ENCODE measurements at regions not wholly inside any gene's neighbourhood (a gene's known extent, or its start where the extent isn't known, plus 50 kb on each side); places are given as distances from the start of the nearest gene placed in this dataset.

- H4K20me1 ChIP-seq (ENCODE audit: insufficient read depth, low read length, poor library complexity, severe bottlenecking) = no peaks in the 10 kb centered on the region
- no peak overlapping the region for H3K4me2 ChIP-seq (ENCODE audit: low read depth, low read length, poor library complexity, severe bottlenecking)
- H3K9ac ChIP-seq (ENCODE audit: low read depth, low read length, poor library complexity, severe bottlenecking) = no peak overlapping the region
- no peaks in the 10 kb centered on the region for H3K4me1 ChIP-seq (ENCODE audit: insufficient read depth, low read length, poor library complexity, severe bottlenecking)
- no peaks in the 10 kb centered on the region for H3K9me2 ChIP-seq (replicated peaks; ENCODE audit: low read depth, low read length)
- H3K9me3 ChIP-seq (ENCODE audit: insufficient read depth, low read depth, low read length) = no peaks in the 10 kb centered on the region
- H3K4me3 ChIP-seq (ENCODE audit: low read length, poor library complexity, severe bottlenecking) = no peak overlapping the region
- no peaks in the 10 kb centered on the region for H3F3A ChIP-seq (ENCODE audit: low read depth)
- TF ChIP-seq CTCF (conservative IDR thresholded peaks at IDR 0.05; ENCODE audit: low read length) (no peak), EZH2phosphoT487 (IDR thresholded peaks at IDR 0.05; ENCODE audit: borderline replicate concordance) (no peak)
- no peaks in the 10 kb centered on the region for H3K79me2 ChIP-seq (ENCODE audit: insufficient read depth, low read length)
- no peaks in the 10 kb centered on the region for H3K36me3 ChIP-seq (ENCODE audit: insufficient read depth, low read length)
- H3K27me3 ChIP-seq (ENCODE audit: insufficient read depth, low read length, poor library complexity, severe bottlenecking) = no peaks in the 10 kb centered on the region
- no peak overlapping the region for H2AFZ ChIP-seq (ENCODE audit: low read length)
Observed at GRCh38 chr2:163462993-163463392, 272.8 kb downstream of the FIGN start.

GRCh38 chr2:163459986-163460385, 275.8 kb downstream of the FIGN start:
- H3K27me3 ChIP-seq (ENCODE audit: insufficient read depth, low read length, poor library complexity, severe bottlenecking) = no peaks in the 10 kb centered on the region

GRCh38 chr2:163456953-163457743, 278.7 kb downstream of the FIGN start:
- Histone ChIP-seq H3K4me3 (ENCODE audit: low read length, poor library complexity, severe bottlenecking) (no peak overlapping the region), H3F3A (ENCODE audit: low read depth) (no peaks in the 10 kb centered on the region), H3K9me2 (replicated peaks; ENCODE audit: low read depth, low read length) (no peaks in the 10 kb centered on the region), H3K4me2 (ENCODE audit: low read depth, low read length, poor library complexity, severe bottlenecking) (no peak overlapping the region), H3K27me3 (ENCODE audit: insufficient read depth, low read length, poor library complexity, severe bottlenecking) (no peaks in the 10 kb centered on the region), H2AFZ (ENCODE audit: low read length) (no peak overlapping the region), H3K79me2 (ENCODE audit: insufficient read depth, low read length) (no peaks in the 10 kb centered on the region), H4K20me1 (ENCODE audit: insufficient read depth, low read length, poor library complexity, severe bottlenecking) (no peaks in the 10 kb centered on the region), H3K4me1 (ENCODE audit: insufficient read depth, low read length, poor library complexity, severe bottlenecking) (no peaks in the 10 kb centered on the region), H3K9me3 (ENCODE audit: insufficient read depth, low read depth, low read length) (no peaks in the 10 kb centered on the region), H3K9ac (ENCODE audit: low read depth, low read length, poor library complexity, severe bottlenecking) (no peak overlapping the region), H3K36me3 (ENCODE audit: insufficient read depth, low read length) (no peaks in the 10 kb centered on the region)
- TF ChIP-seq CTCF (conservative IDR thresholded peaks at IDR 0.05; ENCODE audit: low read length) (no peak), EZH2phosphoT487 (IDR thresholded peaks at IDR 0.05; ENCODE audit: borderline replicate concordance) (no peak)

More at GRCh38 chr2:163459986-163460385, 275.8 kb downstream of the FIGN start:
- no peak for TF ChIP-seq CTCF (conservative IDR thresholded peaks at IDR 0.05; ENCODE audit: low read length)
- Histone ChIP-seq H3K9ac (ENCODE audit: low read depth, low read length, poor library complexity, severe bottlenecking) (no peak overlapping the region), H3K36me3 (ENCODE audit: insufficient read depth, low read length) (no peaks in the 10 kb centered on the region), H3K4me1 (ENCODE audit: insufficient read depth, low read length, poor library complexity, severe bottlenecking) (no peaks in the 10 kb centered on the region), H3K9me3 (ENCODE audit: insufficient read depth, low read depth, low read length) (no peaks in the 10 kb centered on the region), H2AFZ (ENCODE audit: low read length) (no peak overlapping the region), H3K4me3 (ENCODE audit: low read length, poor library complexity, severe bottlenecking) (no peak overlapping the region), H3K9me2 (replicated peaks; ENCODE audit: low read depth, low read length) (no peaks in the 10 kb centered on the region), H4K20me1 (ENCODE audit: insufficient read depth, low read length, poor library complexity, severe bottlenecking) (no peaks in the 10 kb centered on the region), H3K4me2 (ENCODE audit: low read depth, low read length, poor library complexity, severe bottlenecking) (no peak overlapping the region), H3F3A (ENCODE audit: low read depth) (no peaks in the 10 kb centered on the region), H3K79me2 (ENCODE audit: insufficient read depth, low read length) (no peaks in the 10 kb centered on the region)
